ENCODE measurements at regions not wholly inside any gene's neighbourhood (a gene's known extent, or its start where the extent isn't known, plus 50 kb on each side); places are given as distances from the start of the nearest gene placed in this dataset.

GRCh38 chr18:56455141-56455540 lies 183.3 kb downstream of the TXNL1 start:
- WGBS (ENCODE audit: insufficient coverage, low coverage, missing lambda C conversion rate), result 0% methylated on average over 2 of the region's 2 CpGs
- no TSS peak for BruUV-seq (replicated peaks)
- intact Hi-C loops (cut with micrococcal nuclease) (no loop called here), in situ Hi-C loops (cut with MboI) (no loop called here)
- FAIRE-seq (no peak), ATAC-seq (no peak), DNase-seq (ENCODE audit: extremely low read depth in 1 of 4, low spot score in 3 of 4) (no peak)
- Histone ChIP-seq H3K36me3 (ENCODE audit: control insufficient read depth, insufficient read depth, low read length) (no peaks in the 10 kb centered on the region), H3K9me1 (ENCODE audit: control insufficient read depth, insufficient read depth, low read length) (no peaks in the 10 kb centered on the region), H3K27me3 (ENCODE audit: control insufficient read depth in 2 of 2, insufficient read depth in 2 of 2, low read length in 2 of 2) (no peaks in the 10 kb centered on the region), H3K9me3 (replicated peaks; ENCODE audit: control insufficient read depth, insufficient read depth, low read depth, low read length) (no peaks in the 10 kb centered on the region), H3K4me3 (no peak overlapping the region), H3K79me2 (ENCODE audit: control insufficient read depth, insufficient read depth, low read length) (no peaks in the 10 kb centered on the region), H3K27ac (ENCODE audit: extremely low read depth, low read depth, low read length) (no peak overlapping the region), H3K4me2 (ENCODE audit: insufficient read depth, low read length) (no peak overlapping the region), H3K4me1 (replicated peaks in 1 of 2; ENCODE audit: control insufficient read depth in 2 of 2, insufficient read depth in 2 of 2, low read length in 2 of 2) (no peaks in the 10 kb centered on the region), H2AFZ (ENCODE audit: low read depth, low read length) (no peak overlapping the region), H3K9ac (ENCODE audit: insufficient read depth in 1 of 2, low read depth in 2 of 2, low read length in 2 of 2) (no peak overlapping the region), H4K20me1 (replicated peaks; ENCODE audit: control insufficient read depth, insufficient read depth, low read length) (no peaks in the 10 kb centered on the region)
- ChIA-PET POLR2A (no interaction called here), CTCF (ENCODE audit: low intra/inter-chr PET ratio) (no interaction called here)
- no peak for TF ChIP-seq JUND (IDR thresholded peaks at IDR 0.05; ENCODE audit: borderline replicate concordance, low read depth, low read length)
- TF ChIP-seq JUND (tag; IDR thresholded peaks at IDR 0.05; ENCODE audit: borderline replicate concordance, low read depth, low read length), result no peak
- no peak for TF ChIP-seq ZNF23 (CRISPR knock-in tag; IDR thresholded peaks at IDR 0.05)
- no peak for TF ChIP-seq KDM1A (IDR thresholded peaks at IDR 0.05)
- no peak for TF ChIP-seq CREB3L1 (IDR thresholded peaks at IDR 0.05; ENCODE audit: borderline replicate concordance, low read depth)
- TF ChIP-seq ZNF41 (CRISPR knock-in tag; conservative IDR thresholded peaks at IDR 0.05), result no peak
- TF ChIP-seq E2F4 (CRISPR knock-in tag; IDR thresholded peaks at IDR 0.05; ENCODE audit: low read depth), result no peak
- TF ChIP-seq ARHGAP35 (IDR thresholded peaks at IDR 0.05; ENCODE audit: partially characterized antibody), result no peak
- TF ChIP-seq ZNF589 (CRISPR knock-in tag; IDR thresholded peaks at IDR 0.05; ENCODE audit: low read depth), result no peak
- no peak for TF ChIP-seq PKNOX1 (IDR thresholded peaks at IDR 0.05)
- no peak for TF ChIP-seq MTA3 (IDR thresholded peaks at IDR 0.05; ENCODE audit: borderline replicate concordance)
- TF ChIP-seq RBM15 (IDR thresholded peaks at IDR 0.05; ENCODE audit: insufficient read depth, low read length), result no peak
- TF ChIP-seq HDAC2 (IDR thresholded peaks at IDR 0.05), result no peak
- no peak for TF ChIP-seq FOXP4 (CRISPR knock-in tag; IDR thresholded peaks at IDR 0.05; ENCODE audit: borderline replicate concordance)
- no peak for TF ChIP-seq ZNF146 (CRISPR knock-in tag; IDR thresholded peaks at IDR 0.05; ENCODE audit: unreplicated experiment)
- no peak for TF ChIP-seq MXI1 (IDR thresholded peaks at IDR 0.05; ENCODE audit: low read depth, low read length)
